Stimulated activated CD4-positive, alpha-beta T cell treated with anti-CD3 and anti-CD28 coated beads, Interleukin-4, amount 100 ng/mL, for 4 hours (primary cell): ENCODE measurements at regions not wholly inside any gene's neighbourhood (a gene's known extent, or its start where the extent isn't known, plus 50 kb on each side); places are given as distances from the start of the nearest gene placed in this dataset.
"Not testable (repeated sequence)": the region's sequence is repeated elsewhere in the genome, so short reads cannot be mapped to it uniquely, and the experiment has no call there.

Experiments used
- DNase-seq, 2 experiments: peaks; one replicate each; pipeline ENCODE4 v3.0.0-alpha.2; 2020

GRCh38 chr14:71165121-71166031 lies 258.1 kb downstream of the PCNX1 start:
- no peak for DNase-seq

- DNase-seq = no peak
Measured at GRCh38 chr14:71166180-71166837, 259.1 kb downstream of the PCNX1 start.

GRCh38 chr14:71167325-71167950 lies 260.2 kb downstream of the PCNX1 start:
- not testable (repeated sequence) for DNase-seq

GRCh38 chr14:71168161-71168560 lies 260.9 kb downstream of the PCNX1 start:
- DNase-seq = not testable (repeated sequence)

- no peak for DNase-seq
Measured at GRCh38 chr14:71168564-71169427, 261.5 kb downstream of the PCNX1 start.

- no peak for DNase-seq
Measured at GRCh38 chr14:71169861-71170260, 262.6 kb downstream of the PCNX1 start.

- DNase-seq = no peak
Measured at GRCh38 chr14:71175491-71175890, 268.2 kb downstream of the PCNX1 start.

GRCh38 chr14:71179066-71179465 lies 271.8 kb downstream of the PCNX1 start:
- no peak for DNase-seq

- DNase-seq = no peak
Measured at GRCh38 chr14:71180397-71180796, 273.1 kb downstream of the PCNX1 start.

- DNase-seq = no peak
Measured at GRCh38 chr14:71181215-71182003, 274.1 kb downstream of the PCNX1 start.

- DNase-seq = no peak
Measured at GRCh38 chr14:71183876-71184689, 276.8 kb downstream of the PCNX1 start.

- DNase-seq = no peak
Measured at GRCh38 chr14:71185637-71186036, 278.4 kb downstream of the PCNX1 start.

GRCh38 chr14:71187633-71188356 lies 280.5 kb downstream of the PCNX1 start:
- DNase-seq = no peak

GRCh38 chr14:71190770-71191374 lies 283.6 kb downstream of the PCNX1 start:
- DNase-seq = no peak

- DNase-seq = no peak
Measured at GRCh38 chr14:71193663-71194062, 286.4 kb downstream of the PCNX1 start.

GRCh38 chr14:71194251-71194650 lies 287.0 kb downstream of the PCNX1 start:
- DNase-seq = no peak

GRCh38 chr14:71196921-71197320 lies 289.7 kb downstream of the PCNX1 start:
- no peak for DNase-seq

GRCh38 chr14:71198687-71199086 lies 291.4 kb downstream of the PCNX1 start:
- DNase-seq = no peak

- no peak for DNase-seq
Measured at GRCh38 chr14:71201840-71202239, 294.6 kb downstream of the PCNX1 start.

- DNase-seq = no peak
Measured at GRCh38 chr14:71202881-71203280, 295.6 kb downstream of the PCNX1 start.
